ENCODE measurements at regions not wholly inside any gene's neighbourhood (a gene's known extent, or its start where the extent isn't known, plus 50 kb on each side); places are given as distances from the start of the nearest gene placed in this dataset.

GRCh38 chr6:164477790-164478189 is 831.6 kb downstream of the C6orf118 start (continued):
- TF ChIP-seq PHB2 (IDR thresholded peaks at IDR 0.05; ENCODE audit: low read depth) (no peak), NEUROD1 (IDR thresholded peaks at IDR 0.05; ENCODE audit: borderline replicate concordance, low read depth, low read length, partially characterized antibody) (no peak), EP300 (IDR thresholded peaks at IDR 0.05; ENCODE audit: low read length) (no peak), RCOR1 (IDR thresholded peaks at IDR 0.05; ENCODE audit: borderline replicate concordance in 1 of 2, low read depth in 2 of 2, low read length in 2 of 2) (no peak), FOXJ3 (CRISPR knock-in tag; IDR thresholded peaks at IDR 0.05) (no peak)

- intact Hi-C loops (cut with micrococcal nuclease), result no loop called here
- Histone ChIP-seq H3K79me2 (ENCODE audit: control insufficient read depth, insufficient read depth, low read length) (no peaks in the 10 kb centered on the region), H3K9ac (ENCODE audit: insufficient read depth in 1 of 2, low read depth in 2 of 2, low read length in 2 of 2) (no peak overlapping the region), H3K9me1 (ENCODE audit: control insufficient read depth, insufficient read depth, low read length) (no peaks in the 10 kb centered on the region), H3K4me2 (ENCODE audit: insufficient read depth, low read length) (no peak overlapping the region), H3K27ac (ENCODE audit: extremely low read depth, low read depth, low read length) (no peak overlapping the region), H3K36me3 (ENCODE audit: control insufficient read depth, insufficient read depth, low read length) (no peaks in the 10 kb centered on the region), H3K27me3 (ENCODE audit: control insufficient read depth in 2 of 2, insufficient read depth in 2 of 2, low read length in 2 of 2) (no peaks in the 10 kb centered on the region), H3K4me1 (replicated peaks in 1 of 2; ENCODE audit: control insufficient read depth in 2 of 2, insufficient read depth in 2 of 2, low read length in 2 of 2) (no peaks in the 10 kb centered on the region), H2AFZ (ENCODE audit: low read depth, low read length) (no peak overlapping the region), H4K20me1 (replicated peaks; ENCODE audit: control insufficient read depth, insufficient read depth, low read length) (no peaks in the 10 kb centered on the region), H3K9me3 (replicated peaks; ENCODE audit: control insufficient read depth, insufficient read depth, low read depth, low read length) (peaks cover 3% of the 10 kb centered on the region; the same call in 1 of the 2 replicates), H3K4me3 (no peak overlapping the region)
- DNase-seq (ENCODE audit: extremely low read depth in 1 of 4, low spot score in 3 of 4) (no peak), ATAC-seq (no peak), FAIRE-seq (no peak)
- 4% methylated on average over 1 of the region's 1 CpG for WGBS (ENCODE audit: insufficient coverage, low coverage, missing lambda C conversion rate)
- CTCF ChIA-PET (ENCODE audit: low intra/inter-chr PET ratio), result no interaction called here
- in situ Hi-C loops (cut with MboI), result no loop called here
- BruUV-seq (replicated peaks), result no TSS peak
- POLR2A ChIA-PET, result no interaction called here
- TF ChIP-seq ZNF639 (CRISPR knock-in tag; conservative IDR thresholded peaks at IDR 0.05 in 1 of 2, IDR thresholded peaks at IDR 0.05 in 1 of 2) (no peak), NBN (IDR thresholded peaks at IDR 0.05; ENCODE audit: low read depth) (no peak), FOS (IDR thresholded peaks at IDR 0.05; ENCODE audit: extremely low read depth, insufficient read length) (no peak), NFIC (IDR thresholded peaks at IDR 0.05) (no peak), ILK (tag; IDR thresholded peaks at IDR 0.05; ENCODE audit: borderline replicate concordance, low read depth) (no peak), ZBTB43 (CRISPR knock-in tag; IDR thresholded peaks at IDR 0.05) (no peak), ARID2 (IDR thresholded peaks at IDR 0.05) (no peak), E2F4 (CRISPR knock-in tag; IDR thresholded peaks at IDR 0.05; ENCODE audit: low read depth) (no peak)
Observed at GRCh38 chr6:164477101-164477500, 832.3 kb downstream of the C6orf118 start.

Measured in K562 (cell line).